ENCODE measurements at regions not wholly inside any gene's neighbourhood (a gene's known extent, or its start where the extent isn't known, plus 50 kb on each side); places are given as distances from the start of the nearest gene placed in this dataset.

DNA sequence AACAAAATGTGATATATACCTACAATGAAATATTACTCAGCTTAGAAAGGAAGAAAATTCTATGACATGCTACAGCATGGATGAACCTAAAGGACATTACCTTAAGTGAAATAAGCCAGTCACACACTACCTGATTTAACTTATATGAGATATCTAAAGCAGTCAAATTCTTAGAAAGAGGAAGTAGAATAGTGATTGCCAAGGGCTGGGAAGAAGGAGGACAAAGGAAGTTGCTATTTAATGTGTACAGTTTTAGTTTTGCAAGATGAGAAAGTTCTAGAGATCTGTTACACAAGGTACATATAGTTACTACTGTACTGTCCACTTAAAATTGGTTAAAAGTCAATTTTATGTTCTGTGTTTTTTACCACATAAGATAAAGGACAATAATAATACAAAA lies 87.5 kb upstream of the KCTD3 start:
- TF ChIP-seq, protein P1, sequence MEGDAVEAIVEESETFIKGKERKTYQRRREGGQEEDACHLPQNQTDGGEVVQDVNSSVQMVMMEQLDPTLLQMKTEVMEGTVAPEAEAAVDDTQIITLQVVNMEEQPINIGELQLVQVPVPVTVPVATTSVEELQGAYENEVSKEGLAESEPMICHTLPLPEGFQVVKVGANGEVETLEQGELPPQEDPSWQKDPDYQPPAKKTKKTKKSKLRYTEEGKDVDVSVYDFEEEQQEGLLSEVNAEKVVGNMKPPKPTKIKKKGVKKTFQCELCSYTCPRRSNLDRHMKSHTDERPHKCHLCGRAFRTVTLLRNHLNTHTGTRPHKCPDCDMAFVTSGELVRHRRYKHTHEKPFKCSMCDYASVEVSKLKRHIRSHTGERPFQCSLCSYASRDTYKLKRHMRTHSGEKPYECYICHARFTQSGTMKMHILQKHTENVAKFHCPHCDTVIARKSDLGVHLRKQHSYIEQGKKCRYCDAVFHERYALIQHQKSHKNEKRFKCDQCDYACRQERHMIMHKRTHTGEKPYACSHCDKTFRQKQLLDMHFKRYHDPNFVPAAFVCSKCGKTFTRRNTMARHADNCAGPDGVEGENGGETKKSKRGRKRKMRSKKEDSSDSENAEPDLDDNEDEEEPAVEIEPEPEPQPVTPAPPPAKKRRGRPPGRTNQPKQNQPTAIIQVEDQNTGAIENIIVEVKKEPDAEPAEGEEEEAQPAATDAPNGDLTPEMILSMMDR (conservative IDR thresholded peaks at IDR 0.05; ENCODE audit: low read depth, low read length) = no peak
- no peak for TF ChIP-seq EZH2 (IDR thresholded peaks at IDR 0.05; ENCODE audit: low read length, unreplicated experiment)

All from PC-3 (cell line).